Keratinocyte (primary cell): ENCODE measurements at regions not wholly inside any gene's neighbourhood (a gene's known extent, or its start where the extent isn't known, plus 50 kb on each side); places are given as distances from the start of the nearest gene placed in this dataset.

Experiments
- DNase-seq: peaks from one replicate; pipeline ENCODE4 v3.0.0-alpha.2; 2011; ENCODE audit warnings: low read depth, missing footprints, low spot score
- FAIRE-seq: peaks from 2 replicates; lab custom pipeline; 2011; peaks lifted over from hg19 to GRCh38; lab: Jason Lieb, UNC
- H2AFZ ChIP-seq: 2 replicates; pipeline ENCODE4 v1.6.0; 2012; ENCODE audit warnings: low read length, control low read depth, inconsistent platforms; ENCODE audit not compliant: control insufficient read depth
- H3K27ac ChIP-seq: 2 replicates; pipeline ENCODE4 v1.5.1; 2011; ENCODE audit warnings: low read length; ENCODE audit not compliant: control insufficient read depth, insufficient read depth
- H3K27me3 ChIP-seq: 3 replicates; pipeline ENCODE4 v1.6.0; 2011; ENCODE audit warnings: low read length; ENCODE audit not compliant: control insufficient read depth, insufficient read depth; ENCODE audit errors: extremely low read depth
- H3K36me3 ChIP-seq, 2 experiments: 2 replicates in 1 of 2; 3 replicates in 1 of 2; pipeline ENCODE4 v1.5.1; 2011; ENCODE audit warnings: low read length in 2 of 2, mild to moderate bottlenecking in 1 of 2; ENCODE audit not compliant: control insufficient read depth in 2 of 2, insufficient read depth in 2 of 2; ENCODE audit errors: extremely low read depth in 1 of 2
- H3K4me1 ChIP-seq: 3 replicates; pipeline ENCODE4 v1.5.1; 2011; ENCODE audit warnings: low read length; ENCODE audit not compliant: control insufficient read depth, insufficient read depth; ENCODE audit errors: extremely low read depth
- H3K4me2 ChIP-seq: 3 replicates; pipeline ENCODE4 v1.6.0; 2011; ENCODE audit warnings: low read depth, low read length; ENCODE audit not compliant: control insufficient read depth, insufficient read depth; ENCODE audit errors: extremely low read depth
- H3K4me3 ChIP-seq, 3 experiments: fragments of 200-600 bp in 1 of 3; sonication (generic) in 1 of 3; 2 replicates in 2 of 3; 3 replicates in 1 of 3; pipeline ENCODE4 v1.5.1; 2011 to 2016; ENCODE audit warnings: low read length in 3 of 3, mild to moderate bottlenecking in 3 of 3, control low read depth in 2 of 3, inconsistent platforms in 1 of 3, low read depth in 1 of 3, mixed read lengths in 1 of 3, mixed run types in 1 of 3, moderate library complexity in 1 of 3; ENCODE audit not compliant: control insufficient read depth in 2 of 3, insufficient read depth in 2 of 3; ENCODE audit errors: extremely low read depth in 1 of 3
- H3K79me2 ChIP-seq: 2 replicates; pipeline ENCODE4 v1.6.0; 2012; ENCODE audit warnings: low read length; ENCODE audit not compliant: control insufficient read depth, insufficient read depth
- H3K9ac ChIP-seq: 3 replicates; pipeline ENCODE4 v1.6.0; 2011; ENCODE audit warnings: low read length; ENCODE audit not compliant: control insufficient read depth, insufficient read depth; ENCODE audit errors: extremely low read depth
- H3K9me1 ChIP-seq: 3 replicates; pipeline ENCODE4 v1.6.0; 2011; ENCODE audit warnings: low read length; ENCODE audit not compliant: control insufficient read depth, insufficient read depth; ENCODE audit errors: extremely low read depth
- H3K9me3 ChIP-seq: 2 replicates; pipeline ENCODE4 v1.5.1; 2012; ENCODE audit warnings: low read depth, low read length; ENCODE audit not compliant: control insufficient read depth
- H4K20me1 ChIP-seq: 3 replicates; pipeline ENCODE4 v1.6.0; 2011; ENCODE audit warnings: low read length; ENCODE audit not compliant: control insufficient read depth, insufficient read depth; ENCODE audit errors: extremely low read depth
- EZH2 ChIP-seq: IDR thresholded peaks from one replicate; pipeline ENCODE4 v1.6.1; 2012; ENCODE audit warnings: inconsistent platforms, mild to moderate bottlenecking, low read length, moderate library complexity
- dilution Hi-C: fragments of 300-500 bp; cut with MboI; formaldehyde crosslinking; loops from one replicate; pipeline ENCODE4 v1.7.0; 2020; ENCODE audit warnings: low sequenced_read_pairs; ENCODE audit not compliant: extremely low pct_ligation_motif_present
- TF ChIP-seq, protein P1 (sequence below), 3 experiments: IDR thresholded peaks in 1 of 3; conservative IDR thresholded peaks in 1 of 3; optimal IDR thresholded peaks in 1 of 3; 2 replicates in 2 of 3; 3 replicates in 1 of 3; pipeline versions ENCODE3 to v1.5.1; 2011; ENCODE audit warnings: low read length in 3 of 3, mild to moderate bottlenecking in 3 of 3, moderate library complexity in 2 of 3, control low read depth in 1 of 3, inconsistent platforms in 1 of 3; ENCODE audit not compliant: insufficient read depth in 2 of 3; ENCODE audit errors: extremely low read depth in 1 of 3

DNA sequence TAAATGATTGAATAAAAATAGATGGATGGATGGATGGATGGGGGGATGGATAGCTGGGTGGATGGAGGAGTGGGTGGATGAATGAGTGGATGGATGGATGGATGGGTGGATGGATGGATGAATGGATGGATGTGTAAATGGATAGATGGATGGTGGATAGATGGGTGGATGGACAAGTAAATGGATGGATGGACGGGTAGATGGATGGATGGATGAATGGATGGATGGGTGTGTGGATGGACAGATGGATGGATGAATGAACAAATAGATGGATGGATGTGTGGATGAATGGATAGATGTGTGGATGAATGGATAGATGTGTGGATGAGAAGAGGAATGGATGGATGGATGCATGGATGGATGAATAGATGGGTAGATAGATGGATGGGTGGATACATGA is 490.8 kb downstream of the VRK1 start:
- Histone ChIP-seq H2AFZ (no peak overlapping the region), H3K4me3 (no peak overlapping the region), H3K4me2 (no peak overlapping the region), H3K36me3 (no peaks in the 10 kb centered on the region), H3K9ac (no peak overlapping the region), H3K27ac (no peak overlapping the region), H3K9me3 (no peaks in the 10 kb centered on the region), H3K27me3 (no peaks in the 10 kb centered on the region), H3K4me1 (no peaks in the 10 kb centered on the region), H4K20me1 (no peaks in the 10 kb centered on the region), H3K9me1 (no peaks in the 10 kb centered on the region), H3K79me2 (no peaks in the 10 kb centered on the region)
- no peak for DNase-seq
- dilution Hi-C loops, result no loop called here
- TF ChIP-seq, protein P1, sequence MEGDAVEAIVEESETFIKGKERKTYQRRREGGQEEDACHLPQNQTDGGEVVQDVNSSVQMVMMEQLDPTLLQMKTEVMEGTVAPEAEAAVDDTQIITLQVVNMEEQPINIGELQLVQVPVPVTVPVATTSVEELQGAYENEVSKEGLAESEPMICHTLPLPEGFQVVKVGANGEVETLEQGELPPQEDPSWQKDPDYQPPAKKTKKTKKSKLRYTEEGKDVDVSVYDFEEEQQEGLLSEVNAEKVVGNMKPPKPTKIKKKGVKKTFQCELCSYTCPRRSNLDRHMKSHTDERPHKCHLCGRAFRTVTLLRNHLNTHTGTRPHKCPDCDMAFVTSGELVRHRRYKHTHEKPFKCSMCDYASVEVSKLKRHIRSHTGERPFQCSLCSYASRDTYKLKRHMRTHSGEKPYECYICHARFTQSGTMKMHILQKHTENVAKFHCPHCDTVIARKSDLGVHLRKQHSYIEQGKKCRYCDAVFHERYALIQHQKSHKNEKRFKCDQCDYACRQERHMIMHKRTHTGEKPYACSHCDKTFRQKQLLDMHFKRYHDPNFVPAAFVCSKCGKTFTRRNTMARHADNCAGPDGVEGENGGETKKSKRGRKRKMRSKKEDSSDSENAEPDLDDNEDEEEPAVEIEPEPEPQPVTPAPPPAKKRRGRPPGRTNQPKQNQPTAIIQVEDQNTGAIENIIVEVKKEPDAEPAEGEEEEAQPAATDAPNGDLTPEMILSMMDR (optimal IDR thresholded peaks at IDR 0.05 in 1 of 3, IDR thresholded peaks at IDR 0.05 in 1 of 3, conservative IDR thresholded peaks at IDR 0.05 in 1 of 3; ENCODE audit: extremely low read depth in 1 of 3, insufficient read depth in 2 of 3, low read length in 3 of 3), result no peak
- no peak for TF ChIP-seq EZH2
- no peak for FAIRE-seq

DNA sequence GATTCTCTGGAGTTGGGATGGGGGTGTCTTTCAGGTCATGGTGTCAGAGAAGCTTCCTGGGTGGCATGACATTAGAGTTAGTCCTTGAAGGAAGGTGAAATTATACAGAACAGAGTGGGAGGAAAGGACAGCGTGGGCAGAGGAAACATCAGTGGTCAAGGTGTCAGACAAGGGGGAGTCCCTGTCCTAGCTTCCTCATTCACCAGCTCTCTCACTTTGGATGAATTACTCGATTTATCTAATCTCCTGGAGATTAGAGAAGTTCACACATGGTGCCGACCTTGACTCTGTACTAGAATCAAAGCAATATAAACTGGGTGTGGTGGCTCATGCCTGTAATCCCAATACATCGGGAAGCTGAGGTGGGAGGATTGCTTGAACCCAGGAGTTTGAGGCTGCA is 492.9 kb downstream of the VRK1 start:
- H2AFZ ChIP-seq, result no peak overlapping the region
- H3K27ac ChIP-seq, result no peak overlapping the region
- dilution Hi-C loops, result no loop called here
- no peak overlapping the region for H3K9ac ChIP-seq
- TF ChIP-seq, protein P1 (optimal IDR thresholded peaks at IDR 0.05 in 1 of 3, IDR thresholded peaks at IDR 0.05 in 1 of 3, conservative IDR thresholded peaks at IDR 0.05 in 1 of 3; ENCODE audit: extremely low read depth in 1 of 3, insufficient read depth in 2 of 3, low read length in 3 of 3), result no peak
- H3K9me1 ChIP-seq, result no peaks in the 10 kb centered on the region
- no peak overlapping the region for H3K4me3 ChIP-seq
- no peak for DNase-seq
- no peaks in the 10 kb centered on the region for H4K20me1 ChIP-seq
- no peak overlapping the region for H3K4me2 ChIP-seq
- H3K4me1 ChIP-seq, result no peaks in the 10 kb centered on the region
- H3K36me3 ChIP-seq, result no peaks in the 10 kb centered on the region
- no peaks in the 10 kb centered on the region for H3K27me3 ChIP-seq
- no peaks in the 10 kb centered on the region for H3K9me3 ChIP-seq
- FAIRE-seq, result no peak
- no peaks in the 10 kb centered on the region for H3K79me2 ChIP-seq
